ENCODE measurements at regions not wholly inside any gene's neighbourhood (a gene's known extent, or its start where the extent isn't known, plus 50 kb on each side); places are given as distances from the start of the nearest gene placed in this dataset.
A peak's percentile ranks its signal among the peaks of the same experiment; 100 is the strongest.
"Not testable (repeated sequence)": the region's sequence is repeated elsewhere in the genome, so short reads cannot be mapped to it uniquely, and the experiment has no call there.

DNA sequence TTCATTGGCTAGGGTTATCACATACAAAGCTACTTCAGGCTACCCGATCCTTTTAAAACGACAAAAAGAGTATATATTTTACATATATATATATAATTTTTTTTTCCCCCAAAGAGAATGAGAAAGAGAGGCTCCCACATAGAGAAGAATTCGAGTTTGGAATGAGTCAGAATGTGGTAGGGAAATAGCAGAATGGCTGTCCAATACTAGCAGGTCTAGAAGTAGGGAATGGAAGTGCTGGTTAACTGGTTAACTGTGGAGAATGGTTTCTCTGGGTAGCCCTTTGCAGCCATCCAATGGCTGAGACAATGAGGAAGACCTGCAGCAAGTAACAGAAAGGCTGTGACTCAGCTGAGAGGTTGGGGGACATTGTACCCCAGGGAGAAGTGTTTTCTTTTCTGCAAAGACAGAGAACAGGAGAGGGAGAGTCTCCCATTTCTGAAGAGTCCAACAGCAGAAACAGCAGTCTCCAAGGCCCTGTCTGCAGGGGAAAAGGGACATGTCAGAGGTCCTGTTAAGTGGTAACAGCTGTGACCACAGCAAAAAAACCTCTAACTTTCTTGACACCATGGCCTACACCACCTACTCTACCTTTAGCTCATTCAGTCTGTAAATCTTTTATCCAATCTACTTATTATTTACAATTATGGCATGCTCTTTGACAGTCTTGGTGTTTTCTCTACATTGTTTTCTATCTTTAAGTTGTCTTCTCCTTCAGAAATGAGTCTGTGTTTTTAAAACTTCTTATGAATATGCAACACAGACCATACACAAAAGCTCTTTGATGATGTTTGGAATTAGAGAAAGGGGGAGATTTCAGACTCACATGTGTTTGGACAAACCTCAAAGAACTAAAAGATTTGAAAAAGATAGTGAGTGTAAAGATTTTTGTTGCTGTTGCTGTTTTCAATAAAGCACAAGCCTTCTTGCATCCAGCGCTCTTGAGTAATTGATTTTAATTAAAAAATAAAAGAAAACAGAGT, 116.1 kb upstream of the SLC7A14 start:
- DNase-seq: no peak

DNA sequence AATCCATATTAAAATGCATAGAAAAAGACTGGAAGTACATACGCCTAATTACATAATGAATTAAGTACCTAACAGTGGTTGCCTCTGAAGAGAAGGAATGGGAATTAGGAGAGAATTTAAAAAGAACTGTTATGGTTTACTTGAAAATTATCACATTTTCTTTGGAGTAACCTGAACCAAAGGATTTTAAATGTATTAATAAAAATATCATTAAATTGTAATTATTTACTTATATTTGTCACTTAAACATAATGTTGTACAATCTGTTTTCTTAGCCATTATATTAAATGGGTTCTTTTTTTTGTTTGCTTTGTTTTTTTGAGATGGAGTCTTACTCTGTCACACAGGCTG, 114.2 kb upstream of the SLC7A14 start:
- DNase-seq: no peak

DNA sequence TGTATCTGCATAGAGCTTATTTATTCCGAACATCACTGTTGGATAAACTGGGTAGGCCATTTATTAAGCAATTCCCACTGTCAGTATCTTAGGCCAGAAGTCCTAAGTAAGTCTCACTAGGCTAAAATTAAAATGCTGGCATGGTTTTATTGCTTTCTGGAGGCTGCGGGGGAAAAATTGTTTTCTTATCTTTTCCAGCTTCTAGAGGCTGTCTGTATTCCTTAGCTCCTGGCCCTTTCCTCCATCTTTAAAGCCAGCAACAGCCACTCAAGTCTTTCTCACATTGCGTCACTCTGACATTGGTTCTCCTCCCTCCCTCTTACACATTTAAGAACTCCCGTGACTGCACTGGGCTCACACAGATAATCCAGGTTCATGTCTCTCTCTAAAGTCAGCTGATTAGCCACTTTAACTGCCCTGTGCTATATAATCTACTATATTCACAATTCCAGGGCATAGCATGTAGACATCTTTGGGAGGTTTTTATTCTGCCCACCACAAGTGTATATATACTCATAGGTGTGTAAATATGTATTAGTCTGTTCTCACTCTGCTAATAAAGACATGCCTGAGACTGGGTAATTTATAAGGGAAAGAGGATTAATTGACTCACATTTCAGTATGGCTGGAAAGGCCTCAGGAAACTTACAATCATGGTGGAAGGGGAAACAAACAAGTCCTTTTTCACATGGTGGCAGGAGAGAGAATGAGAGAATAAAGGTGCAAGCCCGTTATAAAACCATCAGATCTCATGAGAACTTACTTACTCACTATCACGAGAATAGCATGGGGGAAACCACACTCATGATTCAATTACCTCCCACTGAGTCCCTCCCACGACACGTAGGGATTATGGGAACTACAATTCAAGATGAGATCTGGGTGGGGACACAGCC, 113.5 kb upstream of the SLC7A14 start:
- no peak for DNase-seq

DNA sequence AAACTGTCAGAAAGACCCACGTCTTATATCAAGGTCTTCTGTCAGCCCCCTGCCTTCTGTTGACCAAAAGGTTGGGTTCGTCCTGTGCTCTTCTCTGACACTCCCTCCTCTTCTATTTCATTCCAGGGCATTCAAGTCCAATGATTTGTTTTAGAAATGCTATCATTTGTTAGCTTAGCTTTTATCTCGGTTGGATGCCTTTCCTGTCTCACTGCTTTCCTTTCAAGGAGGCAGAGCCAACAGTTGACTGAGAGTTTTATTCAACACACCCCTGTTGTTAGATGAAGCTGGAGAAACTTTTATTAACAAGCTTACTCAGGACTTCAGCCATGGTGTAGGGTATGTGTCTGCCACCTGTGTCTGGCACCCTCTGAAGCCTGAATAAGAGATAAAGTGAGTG, 112.0 kb upstream of the SLC7A14 start:
- DNase-seq: no peak

DNA sequence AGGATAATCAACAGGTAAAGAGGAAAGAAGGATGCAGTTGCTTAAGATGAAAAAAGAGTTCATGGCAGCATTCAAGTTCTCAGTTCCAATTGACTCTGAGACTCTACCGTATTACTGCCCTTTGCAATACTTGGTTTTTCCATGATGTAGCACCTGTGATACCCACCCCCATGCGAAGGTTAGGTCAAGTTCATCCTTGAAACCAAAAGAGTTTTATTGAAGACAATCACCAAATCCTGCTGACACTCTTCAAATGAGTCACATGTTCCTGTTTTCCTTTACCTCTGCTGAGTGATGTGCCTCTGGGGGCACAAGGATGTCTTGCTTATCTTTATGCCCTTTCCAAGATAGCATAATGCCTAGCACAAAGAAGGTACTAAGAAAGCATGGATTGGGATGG, 111.3 kb upstream of the SLC7A14 start:
- no peak for DNase-seq

DNA sequence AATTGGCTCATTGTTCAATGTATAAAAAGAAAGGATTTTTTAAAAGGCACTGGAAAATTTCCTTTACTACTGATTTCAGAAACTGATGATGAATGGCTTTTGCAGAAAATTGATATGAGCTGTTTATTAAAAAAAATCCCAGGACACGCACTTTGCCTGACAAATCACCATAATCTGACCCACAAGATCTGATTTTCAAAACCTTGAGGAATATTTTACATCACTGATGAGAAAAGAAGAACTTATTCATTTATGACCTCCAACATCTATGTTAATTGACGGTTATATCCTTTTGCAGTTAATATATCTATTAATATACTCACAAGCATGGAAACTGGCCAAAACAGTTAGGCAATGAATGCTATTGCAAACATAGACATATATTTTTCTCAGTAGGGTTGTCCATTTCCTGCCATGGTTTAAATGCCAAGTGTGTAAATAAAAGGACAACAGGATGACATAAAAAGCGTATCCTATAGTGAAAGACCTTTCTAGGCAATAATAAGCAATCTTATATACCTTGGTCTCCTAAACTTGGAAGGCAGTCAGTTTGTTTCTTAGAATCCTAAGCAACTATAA, 109.7 kb upstream of the SLC7A14 start:
- no peak for DNase-seq

DNA sequence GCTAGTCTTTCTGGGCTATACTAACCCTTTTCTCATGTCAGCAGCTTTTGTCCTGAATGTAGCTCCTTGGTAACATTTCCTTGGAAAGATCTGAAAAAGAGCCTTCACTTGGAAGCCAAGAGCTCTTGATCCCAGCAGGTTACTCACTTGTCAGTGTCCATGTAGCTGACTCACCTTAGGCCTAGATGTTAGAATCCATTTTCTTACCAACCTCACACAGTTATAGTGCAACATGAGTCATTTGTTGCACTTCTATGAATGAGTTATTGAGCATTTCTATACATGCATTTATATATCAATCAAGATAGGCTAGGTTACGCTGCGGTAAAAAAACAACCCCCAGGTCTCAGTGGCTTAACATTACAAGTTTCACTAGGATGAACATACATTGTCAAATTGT, 106.8 kb upstream of the SLC7A14 start:
- DNase-seq: no peak

DNA sequence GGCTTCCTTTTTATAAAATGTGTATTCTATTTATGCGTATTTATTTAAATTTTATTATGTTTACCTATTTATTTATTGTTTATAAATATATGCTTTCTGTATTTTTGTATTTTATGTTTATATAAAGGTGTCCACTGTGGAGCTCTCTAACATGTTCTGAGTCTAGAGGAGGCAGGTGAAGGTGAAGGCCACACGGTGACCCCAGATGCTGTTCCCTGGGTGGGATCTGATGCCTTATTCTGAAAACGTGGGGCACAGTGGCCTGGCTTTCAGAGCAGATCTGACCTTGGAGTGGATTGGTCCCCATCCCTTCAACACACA, 104.7 kb upstream of the SLC7A14 start:
- DNase-seq: no peak

DNA sequence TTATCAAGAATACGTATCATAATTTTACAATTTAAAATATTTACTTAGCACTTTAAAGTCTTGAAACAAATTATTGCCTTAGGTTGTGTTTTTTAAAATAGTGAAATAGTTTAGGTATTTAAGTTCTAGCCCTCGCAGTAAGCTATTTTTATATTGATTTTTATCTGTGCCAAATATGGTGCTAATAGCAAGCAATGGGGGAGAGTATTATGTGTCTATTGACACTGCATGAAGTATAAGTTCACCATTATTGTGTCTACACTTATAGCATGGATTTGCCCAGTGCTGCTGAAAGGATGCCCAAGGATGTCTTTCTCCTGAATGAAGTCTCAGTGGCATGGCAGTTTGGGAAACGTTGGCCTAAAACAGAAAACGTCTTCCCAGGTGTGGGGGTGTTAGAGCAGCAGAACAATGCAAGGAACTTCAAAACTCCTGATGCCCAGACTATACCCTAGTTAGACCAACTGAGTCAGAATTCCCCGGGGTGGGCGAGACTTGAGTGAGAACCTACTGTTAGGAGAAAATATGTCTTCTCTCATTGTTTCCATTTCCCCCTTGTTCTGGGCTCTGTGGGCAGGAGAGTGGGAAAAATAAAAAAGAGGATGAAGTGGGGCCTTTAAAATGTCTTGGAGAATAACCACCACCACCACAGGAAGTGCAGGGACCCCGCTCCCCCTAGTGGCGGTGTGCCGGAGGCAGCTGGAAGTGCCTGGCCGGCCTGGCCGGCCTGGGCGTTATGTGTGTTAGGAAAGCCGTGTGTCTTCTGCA, 104.2 kb upstream of the SLC7A14 start:
- DNase-seq: peak; percentile 70

DNA sequence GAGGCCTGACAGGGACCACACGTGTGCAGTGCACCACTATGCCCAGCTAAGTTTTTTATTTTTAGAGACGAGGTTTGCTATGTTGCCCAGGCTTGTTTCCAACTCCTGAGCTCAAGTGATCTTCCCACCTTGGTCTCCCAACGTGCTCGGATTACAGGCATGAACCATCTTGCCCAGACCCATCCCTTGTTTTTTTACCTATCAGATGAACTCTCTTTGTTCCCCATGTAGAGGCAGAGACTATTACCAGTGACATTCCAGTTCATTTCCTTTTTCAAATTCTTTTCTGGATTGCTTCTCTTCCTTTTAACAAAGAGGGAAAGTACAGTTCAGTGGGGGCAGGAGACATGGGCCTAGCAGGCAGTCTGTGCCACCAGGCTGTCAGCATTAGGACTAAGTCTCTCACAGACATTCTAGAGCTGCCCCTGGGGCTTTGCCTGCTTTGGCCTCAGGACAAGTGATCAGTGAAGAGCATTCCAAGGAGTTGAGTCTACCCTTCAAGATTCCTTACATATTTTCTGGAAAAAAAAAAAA, 103.5 kb upstream of the SLC7A14 start:
- DNase-seq: peak; percentile 64

DNA sequence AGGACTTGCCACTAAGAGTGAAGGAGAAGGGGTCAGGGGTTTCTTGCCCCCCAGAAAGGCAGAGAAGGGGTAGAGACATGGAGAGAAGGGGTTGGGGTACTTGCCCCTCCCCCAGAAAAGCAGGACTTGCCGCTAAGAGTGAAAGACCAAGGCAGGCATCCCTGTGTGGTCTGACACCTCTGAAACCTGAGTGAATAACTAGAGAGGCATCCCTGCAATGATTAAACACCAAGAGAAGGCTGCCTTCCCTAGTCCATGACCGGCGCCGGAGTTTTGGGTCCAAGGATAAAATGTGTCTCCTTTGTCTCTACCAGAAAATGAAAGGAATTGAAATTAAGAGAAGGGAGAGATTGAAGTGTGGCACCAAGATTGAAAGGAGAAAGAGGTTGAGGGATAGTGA, 102.3 kb upstream of the SLC7A14 start:
- not testable (repeated sequence) for DNase-seq

DNA sequence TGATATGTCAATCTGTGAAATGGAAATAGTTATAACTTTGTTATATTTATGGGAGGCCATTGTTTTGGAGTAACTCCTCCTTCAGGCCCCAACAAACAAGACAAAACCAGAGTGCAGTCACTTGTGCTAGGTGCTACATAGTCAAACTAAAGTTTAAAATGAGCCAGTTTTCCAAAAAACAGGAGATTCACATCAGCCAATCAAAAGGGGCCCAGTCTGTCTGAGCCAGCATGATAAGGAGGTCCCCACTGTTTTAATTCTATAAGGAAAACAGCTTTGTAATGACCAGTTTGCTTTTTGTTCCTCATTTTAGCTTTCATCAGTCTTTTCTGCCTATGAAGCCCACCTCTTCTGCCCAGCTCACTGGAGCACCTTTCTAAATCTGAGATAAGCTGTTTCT, 94.7 kb upstream of the SLC7A14 start:
- no peak for DNase-seq

DNA sequence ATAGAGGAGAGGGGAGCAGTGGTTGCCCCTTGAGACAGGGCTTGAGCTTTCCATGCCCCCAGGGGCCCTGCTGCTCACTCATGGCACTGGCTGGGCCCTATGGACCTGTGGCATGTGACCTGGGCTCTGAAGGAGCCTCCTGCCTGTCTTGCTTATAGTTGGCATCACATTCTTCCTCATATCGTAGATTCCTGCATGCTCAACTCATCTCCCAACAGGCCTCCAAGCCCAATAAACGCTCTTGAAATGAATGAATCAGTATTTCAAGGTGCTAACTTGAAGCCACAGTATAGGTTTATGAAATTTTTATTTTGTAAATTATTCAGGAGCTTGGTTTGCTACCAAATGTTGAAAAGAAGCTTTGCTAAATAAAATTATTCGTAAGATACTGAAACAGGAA, 93.3 kb upstream of the SLC7A14 start:
- DNase-seq: no peak

DNA sequence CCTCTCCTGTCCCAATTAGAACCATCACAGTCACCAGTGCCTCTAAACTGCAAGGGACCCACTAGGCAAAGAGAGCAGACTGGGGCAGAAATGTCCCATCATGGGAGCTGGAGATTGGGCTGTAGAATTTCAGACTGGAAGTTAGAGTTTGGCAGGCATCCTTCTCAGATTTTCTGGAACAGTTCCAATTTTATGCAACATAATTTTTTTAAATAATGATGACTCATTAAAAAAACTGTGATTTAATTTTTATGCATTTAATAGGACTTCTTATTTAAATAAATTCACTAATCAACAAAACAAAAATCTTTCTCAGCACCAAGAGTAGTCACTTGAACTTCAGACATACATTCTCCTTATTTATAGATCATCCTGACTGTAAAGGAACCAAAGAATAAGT, 84.6 kb upstream of the SLC7A14 start:
- no peak for DNase-seq

DNA sequence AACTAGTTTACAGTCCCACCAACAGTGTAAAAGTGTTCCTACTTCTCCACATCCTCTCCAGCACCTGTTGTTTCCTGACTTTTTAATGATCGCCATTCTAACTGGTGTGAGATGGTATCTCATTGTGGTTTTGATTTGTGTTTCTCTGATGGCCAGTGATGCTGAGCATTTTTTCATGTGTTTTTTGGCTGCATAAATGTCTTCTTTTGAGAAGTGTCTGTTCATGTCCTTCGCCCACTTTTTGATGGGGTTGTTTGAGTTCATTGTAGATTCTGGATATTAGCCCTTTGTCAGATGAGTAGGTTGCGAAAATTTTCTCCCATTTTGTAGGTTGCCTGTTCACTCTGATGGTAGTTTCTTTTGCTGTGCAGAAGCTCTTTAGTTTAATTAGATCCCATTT, 77.1 kb upstream of the SLC7A14 start:
- DNase-seq: not testable (repeated sequence)

DNA sequence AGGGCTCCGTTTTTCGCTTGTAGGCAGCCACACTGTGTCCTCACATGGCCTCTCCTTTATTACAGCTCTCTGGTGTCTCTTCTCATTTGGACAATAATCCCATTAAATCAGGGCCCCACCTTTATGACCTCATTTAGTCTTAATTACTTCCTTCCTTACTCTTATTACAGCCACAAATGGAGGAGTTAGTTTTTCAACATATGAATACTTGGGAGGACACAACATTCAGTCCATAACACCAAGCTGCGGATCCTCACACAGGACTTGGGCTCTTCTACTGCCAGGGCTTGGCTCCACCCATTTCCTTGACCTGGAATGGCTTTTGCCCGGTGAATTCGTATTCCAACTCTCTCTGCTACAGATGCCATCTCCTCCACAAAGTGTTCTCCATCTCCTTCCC, 74.3 kb upstream of the SLC7A14 start:
- no peak for DNase-seq

DNA sequence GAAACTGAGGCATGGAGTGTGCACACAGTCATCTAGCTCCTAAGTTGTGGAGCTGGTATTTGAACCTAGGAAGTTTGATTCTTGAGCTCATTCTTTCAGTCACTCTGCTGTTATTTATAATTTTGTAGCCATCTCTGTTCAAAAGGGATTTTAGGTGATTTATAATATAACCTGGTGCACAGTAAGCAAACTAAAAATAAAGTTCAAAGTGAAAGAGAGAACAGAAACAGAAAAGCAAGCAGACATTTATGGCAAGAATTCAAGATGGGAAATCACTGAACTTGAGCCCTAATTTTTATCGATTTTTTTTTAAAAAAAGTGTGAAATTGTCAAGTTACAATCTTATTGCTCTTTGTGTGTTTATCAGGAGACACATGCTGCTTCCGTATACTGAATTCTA, 71.4 kb upstream of the SLC7A14 start:
- no peak for DNase-seq

DNA sequence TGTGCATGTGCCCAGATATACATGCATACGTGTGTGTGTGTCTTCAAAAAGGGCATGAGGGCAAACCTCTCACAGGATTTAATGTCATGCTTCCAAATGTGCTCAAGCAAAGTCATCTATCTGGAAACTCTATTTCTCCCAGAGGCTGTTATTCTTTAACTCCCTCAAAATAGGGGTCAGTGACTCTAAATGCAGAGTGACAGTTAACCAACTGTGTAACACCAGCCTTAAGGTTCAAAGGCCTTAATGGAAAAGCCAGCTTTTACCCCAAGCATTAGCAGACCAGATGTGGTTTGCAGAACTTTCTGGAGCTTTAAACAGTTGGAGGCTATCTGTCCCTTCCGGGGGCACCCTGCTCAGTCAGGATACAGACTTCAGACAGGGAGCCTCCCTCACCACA, 70.4 kb upstream of the SLC7A14 start:
- DNase-seq: no peak

DNA sequence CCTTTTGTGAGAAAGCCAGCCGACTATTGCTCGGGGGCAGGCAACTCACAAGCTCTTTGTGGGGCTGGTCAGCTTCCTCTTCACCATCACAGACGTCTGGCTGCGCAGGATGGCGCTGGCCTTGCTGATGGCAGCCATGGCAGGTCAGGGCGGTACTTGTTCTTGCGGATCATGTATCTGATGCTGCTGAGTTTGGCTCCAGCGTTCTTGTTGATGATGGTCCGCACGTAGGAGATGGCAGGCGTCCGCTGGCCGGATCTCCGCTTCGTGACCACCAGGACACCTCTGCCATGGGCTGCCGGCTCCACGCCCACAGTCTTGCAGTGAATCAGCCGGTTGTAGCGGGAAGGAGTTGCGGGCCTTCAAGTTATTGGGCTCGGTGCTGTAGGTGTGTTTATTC, 67.9 kb upstream of the SLC7A14 start:
- no peak for DNase-seq

DNA sequence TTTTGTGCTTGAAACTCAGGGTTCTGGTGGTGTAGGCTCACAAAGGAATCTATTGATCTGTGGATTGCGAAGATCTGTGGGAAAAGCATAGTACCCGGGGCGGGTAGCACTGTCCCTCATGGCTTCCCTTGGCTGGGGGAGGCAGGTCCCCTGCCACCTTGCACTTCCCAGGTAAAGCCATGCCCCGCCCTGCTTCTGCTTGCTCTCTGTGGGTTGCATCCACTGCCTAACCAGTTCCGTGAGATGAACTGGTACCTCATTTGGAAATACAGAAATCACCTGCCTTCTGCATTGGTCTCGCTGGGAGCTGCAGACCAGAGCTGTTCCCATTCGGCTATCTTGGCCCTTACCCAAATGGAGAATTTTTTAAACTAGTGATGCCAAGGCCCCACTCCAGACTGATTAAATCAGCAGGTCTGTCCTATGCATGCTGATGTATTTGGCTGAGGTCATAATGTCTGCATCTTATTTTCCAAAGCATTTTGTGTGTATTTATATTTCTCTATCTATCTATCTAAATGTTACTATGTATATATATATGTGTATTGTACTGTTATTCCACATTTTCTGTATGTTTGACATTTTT, 65.5 kb upstream of the SLC7A14 start:
- no peak for DNase-seq

DNA sequence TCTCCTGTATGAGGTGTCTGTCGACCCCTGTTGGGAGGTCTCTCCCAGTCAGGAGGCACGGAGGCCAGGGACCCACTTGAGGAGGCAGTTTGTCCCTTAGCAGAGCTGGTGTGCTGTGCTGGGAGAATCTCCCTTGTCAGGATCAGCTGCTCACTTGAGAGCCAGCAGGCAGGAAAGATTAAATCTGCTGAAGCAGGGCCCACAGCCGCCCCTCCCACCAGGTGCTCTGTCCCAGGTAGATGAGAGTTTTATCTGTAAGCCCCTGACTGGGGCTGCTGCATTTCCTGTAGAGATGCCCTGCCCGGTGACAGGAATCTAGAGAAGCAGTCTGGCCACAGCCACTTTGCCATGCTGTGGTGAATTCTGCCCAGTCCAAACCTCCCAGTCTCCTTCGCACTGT, 64.7 kb upstream of the SLC7A14 start:
- DNase-seq: not testable (repeated sequence)

DNA sequence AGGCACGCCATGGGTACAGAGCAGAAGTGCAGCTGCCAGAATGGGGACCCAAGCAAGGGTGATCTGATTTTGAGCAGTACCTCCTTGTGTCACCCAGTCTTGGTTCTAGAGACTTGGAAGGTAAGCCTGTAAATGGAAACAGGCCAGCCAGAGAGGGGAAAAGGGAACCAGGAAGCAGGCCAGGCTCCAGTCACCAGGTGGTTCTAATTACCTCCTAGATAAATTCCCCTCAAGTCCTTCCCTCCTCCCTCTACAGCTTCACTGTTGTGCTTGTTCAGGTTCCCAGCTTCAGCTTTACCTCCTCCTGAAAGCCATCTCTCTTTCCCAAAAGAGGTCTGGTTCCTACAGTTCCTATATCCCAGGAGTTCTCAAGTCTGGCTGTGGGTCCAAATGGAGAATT, 58.8 kb upstream of the SLC7A14 start:
- no peak for DNase-seq
